Mucosa of rectum (tissue), 2 donors: ENCODE measurements at regions not wholly inside any gene's neighbourhood (a gene's known extent, or its start where the extent isn't known, plus 50 kb on each side); places are given as distances from the start of the nearest gene placed in this dataset.

Experiments used
- H3K27ac ChIP-seq, 2 donors: one replicate each; pipeline ENCODE4 v1.7.0; 2013; ENCODE audit warnings: inconsistent platforms in 2 of 2, low read depth in 2 of 2, low read length in 2 of 2
- H3K27me3 ChIP-seq, 2 donors: one replicate each; pipeline ENCODE4 v1.7.0; 2013; ENCODE audit warnings: low read length in 2 of 2; ENCODE audit not compliant: control insufficient read depth in 2 of 2, insufficient read depth in 2 of 2
- H3K36me3 ChIP-seq, 2 donors: one replicate each; pipeline ENCODE4 v1.7.0; 2013; ENCODE audit warnings: low read length in 2 of 2; ENCODE audit not compliant: control insufficient read depth in 2 of 2, insufficient read depth in 2 of 2
- H3K4me1 ChIP-seq, 2 donors: one replicate each; pipeline ENCODE4 v1.7.0; 2013; ENCODE audit warnings: low read length in 2 of 2, mild to moderate bottlenecking in 1 of 2; ENCODE audit not compliant: control insufficient read depth in 2 of 2, insufficient read depth in 2 of 2
- H3K4me3 ChIP-seq, 2 donors: one replicate each; pipeline ENCODE4 v1.7.0; 2013; ENCODE audit warnings: low read length in 2 of 2
- H3K9ac ChIP-seq, 2 donors: one replicate each; pipeline ENCODE4 v1.7.0; 2013; ENCODE audit warnings: low read length in 2 of 2, low read depth in 1 of 2, mild to moderate bottlenecking in 1 of 2
- H3K9me3 ChIP-seq, 2 donors: one replicate each; pipeline ENCODE4 v1.7.0; 2013; ENCODE audit warnings: low read length in 2 of 2; ENCODE audit not compliant: control insufficient read depth in 2 of 2
- donor health status: healthy.
- donor health status: Normal muscosa, but diverticular disease.

DNA sequence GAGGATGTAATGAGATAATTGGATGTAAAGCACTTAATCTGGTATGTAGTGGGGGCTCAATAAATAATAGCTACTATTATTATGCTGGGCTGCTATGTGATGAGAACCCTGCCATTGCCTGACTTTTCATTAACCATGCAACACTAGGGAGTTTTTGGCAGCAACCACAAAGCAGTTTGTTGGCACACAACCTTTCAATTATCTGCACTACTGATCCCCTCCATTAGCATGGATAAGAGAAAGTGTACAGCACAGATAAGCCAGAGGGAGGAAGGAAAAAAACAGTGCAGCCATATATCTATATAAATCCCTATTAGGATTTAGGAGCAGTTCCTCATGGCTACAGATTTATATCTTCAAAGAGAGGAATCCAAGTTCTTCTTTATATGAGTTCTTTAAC lies 498.5 kb downstream of the NUF2 start:
- H3K27me3 ChIP-seq, result no peaks in the 10 kb centered on the region
- H3K4me3 ChIP-seq, result no peak overlapping the region
- no peaks in the 10 kb centered on the region for H3K36me3 ChIP-seq
- H3K27ac ChIP-seq, result no peak overlapping the region
- no peaks in the 10 kb centered on the region for H3K9me3 ChIP-seq
- H3K9ac ChIP-seq, result no peak overlapping the region
- no peaks in the 10 kb centered on the region for H3K4me1 ChIP-seq

DNA sequence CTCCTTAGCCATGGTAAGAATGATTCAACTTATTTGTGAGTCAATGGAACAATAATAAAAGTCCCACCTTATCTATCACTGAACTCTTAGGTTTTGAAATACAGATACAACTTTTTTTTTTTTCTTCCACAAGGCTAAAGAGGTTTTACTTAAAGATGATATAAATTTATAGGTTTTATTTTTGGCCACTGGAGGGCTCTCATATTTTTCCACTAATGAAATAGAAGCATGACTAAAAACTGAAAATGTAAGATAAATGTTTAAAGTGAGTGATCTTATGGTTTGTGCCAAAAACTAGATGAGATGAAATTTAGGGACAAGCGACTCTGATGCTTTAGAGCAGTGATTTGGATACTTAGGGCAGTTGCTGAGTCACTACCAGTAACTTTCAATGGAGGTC lies 499.0 kb downstream of the NUF2 start:
- Histone ChIP-seq H3K27me3 (no peaks in the 10 kb centered on the region), H3K36me3 (no peaks in the 10 kb centered on the region), H3K27ac (no peak overlapping the region), H3K9me3 (no peaks in the 10 kb centered on the region), H3K4me1 (no peaks in the 10 kb centered on the region), H3K9ac (no peak overlapping the region), H3K4me3 (no peak overlapping the region)

DNA sequence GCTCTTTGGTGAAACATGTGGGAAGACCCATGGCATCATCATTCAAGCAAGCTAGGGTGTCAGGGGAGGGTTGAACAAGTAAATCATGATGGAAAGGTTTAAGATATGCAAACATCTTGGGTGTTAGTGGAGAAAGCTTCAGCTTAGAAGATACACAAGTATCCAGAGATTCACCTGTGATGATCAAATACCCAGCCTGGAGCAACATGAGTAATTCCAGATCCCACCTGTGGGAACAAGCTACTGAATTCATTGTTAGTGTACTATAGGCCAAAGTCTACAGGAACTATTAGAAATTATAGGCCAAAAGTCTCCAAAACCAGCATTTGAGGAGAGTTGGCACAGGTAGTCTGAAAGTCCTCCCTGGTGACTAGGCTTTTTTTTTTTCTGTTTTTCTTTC lies 499.9 kb downstream of the NUF2 start:
- H3K27me3 ChIP-seq, result no peaks in the 10 kb centered on the region
- no peak overlapping the region for H3K4me3 ChIP-seq
- no peaks in the 10 kb centered on the region for H3K4me1 ChIP-seq
- H3K9ac ChIP-seq, result no peak overlapping the region
- no peak overlapping the region for H3K27ac ChIP-seq
- no peaks in the 10 kb centered on the region for H3K9me3 ChIP-seq
- no peaks in the 10 kb centered on the region for H3K36me3 ChIP-seq

DNA sequence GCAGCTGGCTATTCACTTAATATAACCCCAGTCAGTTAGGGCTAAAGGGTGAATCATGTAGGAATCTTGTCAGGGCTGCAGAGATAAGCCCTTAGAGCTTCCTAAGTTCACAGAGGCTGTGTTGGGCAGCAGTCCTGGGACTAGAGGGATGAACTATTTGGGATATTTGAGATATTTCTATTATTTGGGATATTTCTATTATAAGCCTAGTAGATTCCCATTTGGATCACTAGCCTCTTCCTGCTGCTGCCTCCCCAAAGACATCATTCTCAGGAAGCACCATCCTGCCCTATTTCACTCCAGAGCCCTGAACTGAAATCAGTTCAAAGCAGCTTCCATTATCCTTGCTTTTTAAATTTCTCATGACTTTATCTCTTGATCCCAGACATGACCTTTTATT lies 501.3 kb downstream of the NUF2 start:
- Histone ChIP-seq H3K27ac (no peak overlapping the region), H3K4me3 (no peak overlapping the region), H3K27me3 (no peaks in the 10 kb centered on the region), H3K9me3 (no peaks in the 10 kb centered on the region), H3K9ac (no peak overlapping the region), H3K36me3 (no peaks in the 10 kb centered on the region), H3K4me1 (no peaks in the 10 kb centered on the region)

DNA sequence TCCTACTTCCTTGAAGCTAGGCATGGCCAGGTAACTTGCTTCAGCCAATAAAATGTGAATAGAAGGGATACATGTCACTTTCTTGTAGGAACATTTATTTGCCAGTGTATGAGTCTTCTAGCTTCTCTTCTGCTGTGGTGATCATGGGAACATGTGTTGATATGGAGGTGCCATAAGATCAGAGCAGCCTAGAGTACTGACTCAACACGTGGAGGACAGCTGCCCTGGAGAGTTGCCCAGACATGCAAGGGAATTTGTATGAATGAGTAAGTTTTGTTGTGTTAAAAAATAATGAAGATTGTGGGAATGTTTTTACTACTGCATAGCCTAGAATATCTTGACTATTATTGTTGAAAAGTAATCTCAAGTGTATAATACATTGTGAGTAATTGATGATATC lies 502.3 kb downstream of the NUF2 start:
- Histone ChIP-seq H3K4me1 (no peaks in the 10 kb centered on the region), H3K4me3 (no peak overlapping the region), H3K27me3 (no peaks in the 10 kb centered on the region), H3K9me3 (no peaks in the 10 kb centered on the region), H3K9ac (no peak overlapping the region), H3K27ac (no peak overlapping the region), H3K36me3 (no peaks in the 10 kb centered on the region)

DNA sequence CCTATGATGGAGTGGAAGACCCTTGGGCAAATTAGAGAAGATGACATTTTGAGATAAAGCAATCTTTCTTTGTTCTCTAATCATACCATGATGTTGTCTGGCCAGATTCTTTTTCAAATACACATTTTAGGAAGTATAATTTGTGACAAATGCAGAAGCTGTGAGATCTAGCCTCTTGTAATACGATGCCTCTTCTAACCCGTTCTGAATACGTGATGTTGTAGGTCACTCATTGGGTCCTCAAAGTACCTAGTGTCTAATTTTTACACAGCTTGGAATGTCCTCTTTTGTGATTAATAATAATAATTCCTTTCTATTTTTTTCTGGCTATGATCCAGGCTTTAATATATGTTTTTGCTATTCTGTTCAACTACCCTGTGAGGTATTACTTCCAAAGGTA lies 502.7 kb downstream of the NUF2 start:
- Histone ChIP-seq H3K27ac (no peak overlapping the region), H3K36me3 (no peaks in the 10 kb centered on the region), H3K4me3 (no peak overlapping the region), H3K4me1 (no peaks in the 10 kb centered on the region), H3K9me3 (no peaks in the 10 kb centered on the region), H3K9ac (no peak overlapping the region), H3K27me3 (no peaks in the 10 kb centered on the region)

DNA sequence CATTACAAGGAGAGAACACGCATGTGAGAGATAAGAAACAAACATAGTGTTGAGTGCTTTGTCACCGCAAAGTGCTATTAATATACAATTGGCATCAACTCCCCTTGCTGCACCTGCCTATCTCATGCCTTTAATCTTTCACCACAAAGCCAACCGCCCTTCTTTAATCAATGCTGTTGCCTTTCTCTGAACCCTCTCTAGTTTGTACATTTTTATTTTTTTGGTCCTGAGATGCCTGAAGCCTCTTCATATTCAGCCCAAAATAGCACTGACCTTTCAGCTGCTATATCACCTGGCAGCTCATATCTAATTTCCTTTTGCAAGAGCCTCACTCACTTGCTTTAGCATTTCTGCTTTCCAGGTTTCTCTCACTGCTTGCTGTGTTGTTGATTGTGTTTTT lies 504.7 kb downstream of the NUF2 start:
- no peaks in the 10 kb centered on the region for H3K27me3 ChIP-seq
- no peaks in the 10 kb centered on the region for H3K4me1 ChIP-seq
- H3K9ac ChIP-seq, result no peak overlapping the region
- no peak overlapping the region for H3K4me3 ChIP-seq
- H3K9me3 ChIP-seq, result no peaks in the 10 kb centered on the region
- no peak overlapping the region for H3K27ac ChIP-seq
- no peaks in the 10 kb centered on the region for H3K36me3 ChIP-seq

DNA sequence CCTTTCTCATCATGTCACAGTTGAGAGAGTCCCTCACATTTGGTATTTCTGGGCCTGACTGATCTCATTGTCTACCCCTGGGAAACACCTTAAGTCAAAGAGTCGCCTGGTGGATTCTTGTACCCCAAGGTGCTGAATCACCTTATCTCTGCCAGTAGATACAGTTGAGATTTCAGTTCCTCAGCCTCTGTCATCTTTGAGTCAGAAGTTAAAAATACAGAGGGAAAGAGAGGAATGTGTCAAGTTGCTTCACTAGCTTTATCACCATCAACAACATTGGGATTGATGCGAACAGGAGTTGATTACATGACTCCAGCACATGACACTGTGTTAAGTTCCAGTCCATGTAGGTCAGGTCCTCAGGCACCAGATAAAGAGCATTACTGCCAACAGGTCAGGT lies 513.0 kb downstream of the NUF2 start:
- Histone ChIP-seq H3K27me3 (no peaks in the 10 kb centered on the region), H3K27ac (no peak overlapping the region), H3K36me3 (no peaks in the 10 kb centered on the region), H3K9me3 (no peaks in the 10 kb centered on the region), H3K4me1 (no peaks in the 10 kb centered on the region), H3K4me3 (no peak overlapping the region), H3K9ac (no peak overlapping the region)

DNA sequence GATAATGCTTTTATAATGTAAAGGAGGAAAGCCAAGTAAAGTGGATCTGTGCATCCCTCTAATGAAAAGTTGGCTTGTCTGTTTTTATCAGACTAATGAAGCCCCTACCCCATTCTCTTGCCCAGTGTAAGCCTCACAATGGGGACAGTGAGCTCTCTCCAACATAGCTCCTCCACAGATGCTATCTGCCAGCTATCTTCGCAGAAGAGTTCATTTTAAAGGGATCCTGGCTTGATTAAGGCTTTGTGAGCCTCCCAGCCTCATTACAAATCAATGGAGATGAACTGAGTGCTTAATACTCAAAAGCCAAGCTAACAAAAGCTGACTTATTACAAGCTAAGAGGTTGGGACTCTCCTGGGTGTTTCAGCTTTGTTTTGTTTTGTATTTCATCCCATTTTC lies 514.7 kb downstream of the NUF2 start:
- Histone ChIP-seq H3K36me3 (no peaks in the 10 kb centered on the region), H3K4me1 (no peaks in the 10 kb centered on the region), H3K4me3 (no peak overlapping the region)

DNA sequence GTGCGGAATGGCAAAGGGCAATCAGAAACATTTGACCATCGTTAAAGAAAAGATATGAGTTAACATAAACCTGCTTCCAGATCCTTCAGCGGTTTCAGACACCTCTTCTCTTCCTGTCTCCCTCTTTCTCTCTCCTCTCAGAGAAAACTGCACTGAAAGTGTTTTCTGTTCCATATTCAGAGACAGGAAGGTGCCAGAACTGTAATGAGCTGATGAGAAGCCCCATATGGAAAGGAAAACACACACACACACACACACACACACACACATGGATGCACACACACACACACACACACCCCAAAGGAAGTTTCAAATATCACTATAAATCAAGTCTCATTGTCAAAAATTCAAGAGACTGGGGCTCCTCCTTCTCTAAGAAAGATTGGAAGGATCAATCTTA lies 515.5 kb downstream of the NUF2 start:
- Histone ChIP-seq H3K4me1 (no peaks in the 10 kb centered on the region), H3K27me3 (no peaks in the 10 kb centered on the region), H3K9ac (no peak overlapping the region), H3K4me3 (no peak overlapping the region), H3K36me3 (no peaks in the 10 kb centered on the region), H3K27ac (no peak overlapping the region), H3K9me3 (no peaks in the 10 kb centered on the region)

More for the DNA sequence above, 514.7 kb downstream of the NUF2 start:
- H3K27ac ChIP-seq, result no peak overlapping the region
- no peak overlapping the region for H3K9ac ChIP-seq
- no peaks in the 10 kb centered on the region for H3K9me3 ChIP-seq
- no peaks in the 10 kb centered on the region for H3K27me3 ChIP-seq

DNA sequence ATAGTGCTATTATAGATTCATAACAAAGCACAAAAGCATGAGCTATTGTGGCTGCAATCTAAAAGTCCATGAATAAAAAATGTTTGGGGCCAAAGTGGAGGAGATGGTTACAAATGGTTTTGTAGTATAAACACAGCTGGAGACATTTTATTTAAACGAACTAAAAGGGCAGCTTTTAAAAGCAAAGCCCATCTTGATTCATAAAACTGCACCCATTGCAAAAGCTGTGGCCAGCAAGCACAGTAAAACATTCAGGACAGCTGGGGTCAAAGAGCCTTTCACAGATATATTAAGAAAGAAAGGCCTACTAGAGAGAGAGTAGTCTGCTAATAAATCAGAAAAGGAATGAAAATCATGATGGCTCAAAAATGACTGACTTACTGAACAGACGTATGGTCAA lies 520.8 kb downstream of the NUF2 start:
- H3K27ac ChIP-seq, result no peak overlapping the region
- H3K4me3 ChIP-seq, result no peak overlapping the region
- no peaks in the 10 kb centered on the region for H3K4me1 ChIP-seq
- no peaks in the 10 kb centered on the region for H3K36me3 ChIP-seq
- no peaks in the 10 kb centered on the region for H3K27me3 ChIP-seq
- no peak overlapping the region for H3K9ac ChIP-seq
- H3K9me3 ChIP-seq, result no peaks in the 10 kb centered on the region
